HG03025 (cell line): ENCODE measurements at regions not wholly inside any gene's neighbourhood (a gene's known extent, or its start where the extent isn't known, plus 50 kb on each side); places are given as distances from the start of the nearest gene placed in this dataset.
"Not testable (repeated sequence)": the region's sequence is repeated elsewhere in the genome, so short reads cannot be mapped to it uniquely, and the experiment has no call there.

Experiments
- ATAC-seq: cut with Tn5 transposase; IDR thresholded peaks from one replicate; pipeline ENCODE4 v1.9.1; 2021; ENCODE audit warnings: mild to moderate bottlenecking, moderate library complexity; ENCODE audit not compliant: unreplicated experiment, low FRiP score

DNA sequence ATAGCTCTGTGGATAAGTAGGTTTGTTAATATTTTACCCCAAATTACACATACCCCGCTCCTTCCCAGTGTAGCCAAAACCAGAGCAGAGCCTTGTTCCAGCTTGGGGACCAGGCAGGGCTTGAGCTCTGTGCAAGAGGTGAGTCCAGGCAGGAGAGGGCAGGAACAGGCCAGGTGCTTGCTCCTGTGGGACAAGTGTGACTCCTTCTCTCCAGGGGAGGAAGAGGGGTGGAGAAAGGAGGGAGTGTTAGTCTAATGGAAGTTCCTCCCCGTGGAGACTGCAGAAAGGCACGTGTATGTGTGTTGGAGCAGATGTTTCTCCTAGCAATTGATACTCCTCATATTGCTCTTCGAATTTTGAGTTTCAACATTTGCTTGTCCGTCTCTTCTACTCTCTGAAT lies 201.0 kb downstream of the FGF9 start:
- ATAC-seq: no peak

DNA sequence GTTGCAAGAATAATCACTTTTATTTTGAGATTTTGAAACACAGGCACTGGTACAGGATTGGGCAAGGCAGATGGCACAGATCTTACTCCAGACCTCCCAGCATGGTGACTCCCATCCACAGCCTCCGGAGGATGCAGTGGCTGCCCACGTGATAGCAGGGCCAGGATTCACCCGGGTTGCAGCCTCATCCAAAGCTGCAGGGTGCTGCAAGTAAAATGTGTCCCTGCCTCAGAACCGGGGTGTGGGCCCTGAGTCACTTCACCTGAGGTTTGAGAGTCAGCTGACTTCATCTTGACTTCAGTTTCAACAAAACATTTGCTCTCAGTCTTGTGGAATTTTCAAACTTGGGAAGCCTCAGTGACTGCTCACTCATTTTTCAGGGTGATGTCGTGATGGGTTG lies 201.9 kb downstream of the FGF9 start:
- no peak for ATAC-seq

- ATAC-seq: no peak
Observed at GRCh38 chr13:21875116-21875515, 204.2 kb downstream of the FGF9 start.

DNA sequence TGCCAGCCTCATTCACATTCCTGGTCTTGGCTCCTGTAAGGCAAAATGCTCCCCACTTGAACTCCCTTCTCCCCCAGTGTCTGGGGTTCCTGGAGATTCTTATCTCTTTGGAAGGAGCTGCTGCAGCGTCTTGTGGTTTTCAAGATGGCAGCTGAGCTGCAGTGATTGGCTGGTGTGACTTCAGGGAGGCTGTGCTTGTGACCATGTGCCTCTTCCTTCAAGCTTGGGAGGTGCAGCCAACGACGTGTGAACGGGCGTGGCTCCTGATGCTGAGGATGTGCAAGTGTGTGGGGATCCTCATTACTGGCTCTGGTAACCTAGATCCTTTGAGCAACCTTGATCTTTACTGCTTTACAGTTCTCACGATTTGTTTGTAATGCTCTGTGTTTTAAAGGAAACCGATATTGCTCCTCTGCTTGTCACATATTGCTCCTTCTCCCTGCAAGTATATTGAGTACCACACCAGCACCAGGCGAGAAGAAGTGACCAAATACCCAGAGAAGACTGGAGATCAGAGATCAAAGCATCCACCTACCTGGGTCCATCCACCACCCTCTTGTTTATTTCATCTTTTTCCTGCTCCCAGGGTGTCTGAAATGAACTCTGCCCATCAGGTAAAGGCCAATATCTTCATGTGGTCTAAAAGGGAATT lies 208.5 kb downstream of the FGF9 start:
- no peak for ATAC-seq

DNA sequence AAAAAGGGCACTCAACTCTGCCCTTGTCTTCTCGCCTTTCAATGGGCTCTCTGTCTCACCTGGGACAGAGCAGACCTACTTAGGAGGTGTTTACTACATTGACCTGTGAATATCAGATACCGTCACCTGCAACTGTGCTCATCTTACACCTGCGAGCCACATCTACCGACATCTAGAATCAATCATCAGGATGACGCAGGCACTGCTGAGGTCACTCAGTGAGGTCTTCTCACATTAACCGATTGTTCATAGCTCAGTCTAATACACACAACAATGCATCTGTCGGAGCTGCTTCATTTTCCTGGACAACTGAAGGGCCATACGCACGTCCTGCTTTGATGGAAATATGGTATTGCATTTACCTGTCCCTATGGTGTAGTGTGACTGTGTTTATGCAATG lies 211.9 kb downstream of the FGF9 start:
- ATAC-seq: no peak

GRCh38 chr13:21883713-21884112 lies 212.8 kb downstream of the FGF9 start:
- ATAC-seq: no peak

DNA sequence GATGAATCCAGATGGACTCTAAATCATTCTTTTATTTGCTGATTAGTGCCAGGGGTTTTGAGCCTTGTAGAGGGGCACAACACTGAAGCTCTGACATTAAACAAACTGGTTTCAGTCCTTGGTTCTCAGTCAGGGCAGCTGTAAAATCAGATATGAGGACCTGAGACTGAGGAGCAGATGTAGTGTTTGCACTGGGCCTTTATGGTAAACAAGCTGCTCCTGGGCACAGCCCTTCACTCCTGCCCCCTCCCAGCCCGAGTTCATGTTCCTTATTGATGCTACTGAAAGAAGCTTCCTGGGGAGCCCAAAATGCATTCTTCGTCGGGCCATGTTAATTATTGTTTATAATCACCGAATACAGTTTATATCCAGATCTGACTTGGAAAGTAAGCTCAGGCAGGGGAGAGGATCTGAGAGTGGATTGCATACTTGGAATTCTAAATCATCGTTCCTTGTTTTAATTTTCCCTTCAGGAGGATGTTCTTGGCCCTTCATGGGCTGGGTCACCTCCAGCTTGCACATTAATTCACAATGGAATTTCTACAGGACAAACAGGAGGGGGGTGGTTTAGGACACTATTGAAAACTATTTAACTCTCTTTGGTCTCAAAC lies 213.5 kb downstream of the FGF9 start:
- no peak for ATAC-seq

- no peak for ATAC-seq
Observed at GRCh38 chr13:21884965-21885567, 214.2 kb downstream of the FGF9 start.

DNA sequence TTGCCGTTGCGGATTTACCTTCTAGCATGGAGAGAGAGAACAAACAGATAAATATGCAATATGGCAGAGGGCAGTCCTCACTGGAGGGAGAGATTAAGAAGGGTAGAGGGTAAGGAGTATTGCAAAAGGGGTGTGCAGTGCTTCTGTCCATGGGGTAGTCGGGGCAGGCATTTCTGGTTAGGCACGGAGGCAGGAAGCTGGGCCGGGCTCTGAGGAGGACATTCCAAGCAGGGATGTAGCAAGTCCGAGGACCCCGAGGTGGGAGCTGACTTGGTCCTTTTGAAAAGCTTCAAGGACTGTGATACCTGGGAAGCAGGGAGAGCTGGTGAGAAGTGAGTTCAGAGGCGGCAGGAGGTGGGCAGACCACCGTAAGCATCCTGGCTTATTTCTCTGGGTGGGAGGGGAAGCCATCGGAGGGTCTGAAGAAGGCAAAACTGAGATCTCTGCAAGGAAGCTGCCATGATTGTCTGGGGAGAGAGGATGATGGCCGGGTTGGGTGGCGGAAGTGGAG lies 214.9 kb downstream of the FGF9 start:
- ATAC-seq: no peak

GRCh38 chr13:21889651-21890050 lies 218.8 kb downstream of the FGF9 start:
- ATAC-seq: no peak

GRCh38 chr13:21890220-21890619 lies 219.3 kb downstream of the FGF9 start:
- ATAC-seq: not testable (repeated sequence)

GRCh38 chr13:21894091-21894490 lies 223.2 kb downstream of the FGF9 start:
- ATAC-seq: no peak

DNA sequence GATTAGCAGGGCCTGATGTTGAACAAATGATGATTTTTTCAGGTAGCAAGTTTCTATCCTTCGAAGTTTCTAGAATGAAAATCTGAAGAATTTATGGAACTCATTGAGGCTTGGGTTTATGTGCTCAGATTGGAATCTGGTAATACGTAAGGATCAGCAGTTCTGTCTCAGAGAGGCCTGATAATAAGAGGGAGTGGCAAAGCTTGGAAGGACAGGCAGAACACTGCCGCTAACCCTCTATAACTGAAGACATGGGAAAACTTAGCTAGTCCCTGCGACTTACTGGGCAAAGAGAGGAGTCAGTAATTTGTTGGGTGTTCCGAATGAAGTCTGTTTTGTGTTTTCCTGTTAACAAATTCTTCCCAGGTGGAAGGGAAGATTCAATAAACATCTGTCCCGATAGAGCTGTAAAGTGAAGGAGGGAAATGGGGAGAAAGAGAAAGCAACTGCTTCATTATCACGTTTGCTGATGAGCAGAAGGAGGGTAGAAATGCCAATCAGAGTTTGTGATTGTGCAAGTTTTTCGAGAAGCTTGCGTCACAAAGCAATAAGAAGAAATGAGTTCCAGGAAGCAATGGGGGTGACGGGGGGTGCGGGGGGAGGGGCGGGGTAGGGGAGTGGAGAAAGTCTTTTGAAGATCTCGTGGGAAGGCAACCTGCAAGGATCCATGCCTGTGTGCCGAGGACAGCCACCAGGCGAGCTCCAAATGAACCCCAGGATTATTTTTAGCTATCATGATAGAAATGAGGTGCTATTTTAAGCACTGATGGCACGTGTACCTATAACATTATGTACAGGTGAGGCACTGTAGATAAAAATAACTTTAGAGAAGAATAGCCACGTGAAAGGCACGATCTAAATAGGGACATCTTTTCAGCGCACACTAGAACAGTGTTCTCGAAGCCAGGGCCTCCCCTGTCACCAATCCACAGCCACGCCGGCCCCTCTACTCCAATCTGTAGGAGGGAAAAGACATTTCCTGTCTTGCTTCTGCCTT lies 224.1 kb downstream of the FGF9 start:
- no peak for ATAC-seq

GRCh38 chr13:21895779-21896178 lies 224.9 kb downstream of the FGF9 start:
- ATAC-seq: no peak

DNA sequence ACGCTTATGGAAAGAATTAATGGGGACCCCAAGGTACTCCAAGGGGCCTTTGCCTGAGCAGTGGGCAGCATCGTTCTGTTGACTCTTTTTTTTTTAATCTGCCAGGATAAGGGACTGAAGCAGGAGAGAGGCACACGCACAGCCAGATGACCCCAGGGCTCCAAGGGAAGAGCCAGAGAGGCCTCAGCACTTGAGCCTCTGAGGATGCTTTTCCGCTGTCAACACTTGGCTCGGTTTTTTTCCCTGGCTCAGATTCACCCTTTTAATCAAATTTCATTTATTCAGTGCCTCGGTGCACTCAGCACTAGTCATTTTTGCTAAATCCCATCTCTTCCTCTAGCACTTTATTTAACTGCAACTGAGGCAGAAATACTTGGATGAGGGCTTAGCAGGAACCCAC lies 226.3 kb downstream of the FGF9 start:
- no peak for ATAC-seq

DNA sequence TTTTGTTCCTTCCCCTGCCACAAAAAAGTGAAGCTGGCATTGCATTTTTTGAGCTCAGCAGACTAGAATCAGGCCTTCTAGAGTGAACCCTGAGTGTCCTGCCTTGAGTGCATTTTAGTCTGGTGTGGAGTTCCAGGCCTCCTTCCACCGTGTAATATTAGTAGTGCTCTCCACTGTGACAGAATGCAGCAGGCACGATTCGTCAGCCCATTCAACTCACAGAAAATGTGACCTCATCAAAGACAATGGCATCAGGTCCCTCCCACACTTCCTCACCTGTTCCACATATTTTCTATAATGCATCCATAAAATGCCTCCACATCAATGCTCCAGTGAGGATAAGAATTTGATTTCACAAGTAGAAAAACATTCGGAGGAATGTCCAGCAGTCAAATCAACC lies 227.6 kb downstream of the FGF9 start:
- ATAC-seq: no peak

DNA sequence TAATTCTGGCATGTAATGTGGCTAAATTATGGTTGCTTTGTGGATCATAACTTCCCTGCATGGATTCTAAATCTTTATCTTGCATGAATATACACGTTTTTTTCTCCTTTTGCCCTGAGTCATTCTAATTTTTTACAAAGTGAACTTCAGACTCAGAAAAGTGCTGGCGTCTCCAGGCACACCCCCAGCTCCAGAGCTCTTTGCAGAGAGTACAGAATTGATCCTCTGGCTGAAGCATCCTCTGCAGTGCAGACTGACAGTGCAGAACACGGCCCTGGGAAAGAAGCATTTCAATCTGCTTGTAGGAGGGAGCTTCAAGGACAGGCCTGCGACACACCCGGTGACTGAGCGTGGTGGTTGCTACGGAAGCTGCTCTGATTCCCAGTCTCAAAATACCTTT lies 228.1 kb downstream of the FGF9 start:
- ATAC-seq: no peak

- ATAC-seq: no peak
Observed at GRCh38 chr13:21901336-21901735, 230.5 kb downstream of the FGF9 start.

GRCh38 chr13:21901811-21902708 lies 231.2 kb downstream of the FGF9 start:
- no peak for ATAC-seq

DNA sequence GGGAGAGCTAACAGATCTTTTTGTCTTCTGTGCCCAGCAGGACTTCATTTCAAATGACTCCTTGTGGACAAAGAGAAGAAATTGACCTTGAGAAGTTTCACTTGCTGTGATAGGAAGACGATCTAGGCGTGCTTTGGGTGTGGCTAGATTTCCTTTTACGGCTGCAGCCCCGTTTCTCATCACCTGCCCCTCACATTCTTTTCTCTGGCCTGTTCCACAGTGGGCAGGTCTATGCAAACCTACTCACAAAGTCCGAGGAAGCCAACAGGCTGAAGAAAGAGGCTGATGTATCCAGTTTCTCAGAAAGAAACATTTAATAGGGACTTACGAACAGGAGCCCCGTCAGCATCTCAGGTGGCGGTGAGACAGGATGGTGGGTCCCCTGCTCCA lies 231.8 kb downstream of the FGF9 start:
- no peak for ATAC-seq
